ENCODE measurements at regions not wholly inside any gene's neighbourhood (a gene's known extent, or its start where the extent isn't known, plus 50 kb on each side); places are given as distances from the start of the nearest gene placed in this dataset.

DNA sequence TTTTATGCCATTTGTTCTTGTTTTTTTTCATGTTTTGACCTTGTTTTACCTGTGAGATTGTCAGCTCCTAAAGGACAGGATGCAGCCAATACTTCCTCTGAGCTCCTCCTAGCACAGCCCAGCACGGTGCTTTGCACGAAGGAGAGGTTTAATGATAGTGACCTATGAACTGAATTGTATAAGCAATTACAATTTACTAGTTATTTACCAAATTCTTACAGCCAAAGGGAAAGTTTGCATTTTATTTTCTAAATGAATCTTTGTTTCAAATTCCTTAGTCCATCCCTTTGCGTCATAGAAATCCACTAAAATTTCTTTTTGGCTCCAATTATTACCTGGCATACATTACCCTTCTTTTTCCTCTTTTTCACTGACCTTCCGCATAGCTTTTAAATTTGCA, 326.1 kb downstream of the TDRD15 start:
- no peak for DNase-seq (ENCODE audit: low read depth in 1 of 2, low spot score in 1 of 2)
- CTCF ChIA-PET = interaction anchor here (0.6 kb wide), 1 partner anchor 79 kb away, joined by 3 read pairs; no protein-coding TSS in a partner anchor

DNA sequence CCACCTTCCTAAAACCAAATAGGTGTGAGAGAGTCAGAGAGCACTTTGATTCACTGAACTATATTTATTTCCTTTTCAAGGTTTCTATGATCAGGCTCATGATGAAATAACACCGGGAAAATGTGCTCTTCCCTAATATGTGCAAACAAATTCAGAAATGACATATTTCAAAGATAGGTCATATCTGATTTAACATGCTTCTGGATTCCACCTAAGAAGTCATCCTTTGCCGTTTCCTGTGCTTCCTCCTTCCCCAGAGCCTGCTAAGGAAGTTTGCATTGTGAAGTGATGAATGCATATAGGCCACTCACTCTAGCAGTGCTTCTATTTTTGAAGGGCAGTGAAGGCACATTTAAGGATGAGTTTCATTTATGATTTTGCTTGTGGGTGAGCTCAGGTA, 327.6 kb downstream of the TDRD15 start:
- TF ChIP-seq CHD2 (IDR thresholded peaks at IDR 0.05; ENCODE audit: low read length, partially characterized antibody) (no peak), CHD4 (IDR thresholded peaks at IDR 0.05; ENCODE audit: borderline replicate concordance) (no peak), RARB (CRISPR knock-in tag; IDR thresholded peaks at IDR 0.05) (no peak), HOXB13 (CRISPR knock-in tag; IDR thresholded peaks at IDR 0.05; ENCODE audit: low read depth) (no peak), RFX5 (IDR thresholded peaks at IDR 0.05) (no peak), NFE2L2 (conservative IDR thresholded peaks at IDR 0.05; ENCODE audit: low read length) (no peak)
- TF ChIP-seq, protein P1, sequence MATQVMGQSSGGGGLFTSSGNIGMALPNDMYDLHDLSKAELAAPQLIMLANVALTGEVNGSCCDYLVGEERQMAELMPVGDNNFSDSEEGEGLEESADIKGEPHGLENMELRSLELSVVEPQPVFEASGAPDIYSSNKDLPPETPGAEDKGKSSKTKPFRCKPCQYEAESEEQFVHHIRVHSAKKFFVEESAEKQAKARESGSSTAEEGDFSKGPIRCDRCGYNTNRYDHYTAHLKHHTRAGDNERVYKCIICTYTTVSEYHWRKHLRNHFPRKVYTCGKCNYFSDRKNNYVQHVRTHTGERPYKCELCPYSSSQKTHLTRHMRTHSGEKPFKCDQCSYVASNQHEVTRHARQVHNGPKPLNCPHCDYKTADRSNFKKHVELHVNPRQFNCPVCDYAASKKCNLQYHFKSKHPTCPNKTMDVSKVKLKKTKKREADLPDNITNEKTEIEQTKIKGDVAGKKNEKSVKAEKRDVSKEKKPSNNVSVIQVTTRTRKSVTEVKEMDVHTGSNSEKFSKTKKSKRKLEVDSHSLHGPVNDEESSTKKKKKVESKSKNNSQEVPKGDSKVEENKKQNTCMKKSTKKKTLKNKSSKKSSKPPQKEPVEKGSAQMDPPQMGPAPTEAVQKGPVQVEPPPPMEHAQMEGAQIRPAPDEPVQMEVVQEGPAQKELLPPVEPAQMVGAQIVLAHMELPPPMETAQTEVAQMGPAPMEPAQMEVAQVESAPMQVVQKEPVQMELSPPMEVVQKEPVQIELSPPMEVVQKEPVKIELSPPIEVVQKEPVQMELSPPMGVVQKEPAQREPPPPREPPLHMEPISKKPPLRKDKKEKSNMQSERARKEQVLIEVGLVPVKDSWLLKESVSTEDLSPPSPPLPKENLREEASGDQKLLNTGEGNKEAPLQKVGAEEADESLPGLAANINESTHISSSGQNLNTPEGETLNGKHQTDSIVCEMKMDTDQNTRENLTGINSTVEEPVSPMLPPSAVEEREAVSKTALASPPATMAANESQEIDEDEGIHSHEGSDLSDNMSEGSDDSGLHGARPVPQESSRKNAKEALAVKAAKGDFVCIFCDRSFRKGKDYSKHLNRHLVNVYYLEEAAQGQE (IDR thresholded peaks at IDR 0.05) = no peak
- TF ChIP-seq, protein P2, sequence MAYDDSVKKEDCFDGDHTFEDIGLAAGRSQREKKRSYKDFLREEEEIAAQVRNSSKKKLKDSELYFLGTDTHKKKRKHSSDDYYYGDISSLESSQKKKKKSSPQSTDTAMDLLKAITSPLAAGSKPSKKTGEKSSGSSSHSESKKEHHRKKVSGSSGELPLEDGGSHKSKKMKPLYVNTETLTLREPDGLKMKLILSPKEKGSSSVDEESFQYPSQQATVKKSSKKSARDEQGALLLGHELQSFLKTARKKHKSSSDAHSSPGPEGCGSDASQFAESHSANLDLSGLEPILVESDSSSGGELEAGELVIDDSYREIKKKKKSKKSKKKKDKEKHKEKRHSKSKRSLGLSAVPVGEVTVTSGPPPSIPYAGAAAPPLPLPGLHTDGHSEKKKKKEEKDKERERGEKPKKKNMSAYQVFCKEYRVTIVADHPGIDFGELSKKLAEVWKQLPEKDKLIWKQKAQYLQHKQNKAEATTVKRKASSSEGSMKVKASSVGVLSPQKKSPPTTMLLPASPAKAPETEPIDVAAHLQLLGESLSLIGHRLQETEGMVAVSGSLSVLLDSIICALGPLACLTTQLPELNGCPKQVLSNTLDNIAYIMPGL (CRISPR knock-in tag; IDR thresholded peaks at IDR 0.05; ENCODE audit: borderline replicate concordance) = no peak
- ATAC-seq (no peak), DNase-seq (ENCODE audit: low read depth in 1 of 2, low spot score in 1 of 2) (no peak), FAIRE-seq (no peak)
- WGBS (ENCODE audit: missing lambda C conversion rate) = 2% methylated on average over 2 of the region's 2 CpGs
- Histone ChIP-seq H3K4me1 (no peaks in the 10 kb centered on the region), H3K4me3 (no peak overlapping the region), H3K4me2 (no peak overlapping the region), H3K9me3 (no peaks in the 10 kb centered on the region), H3K27ac (no peak overlapping the region)
- POLR2A ChIA-PET = no interaction called here
- CTCF ChIA-PET = no interaction called here

More for the DNA sequence above, 326.1 kb downstream of the TDRD15 start:
- Histone ChIP-seq H3K4me3 (no peak overlapping the region), H3K27ac (no peak overlapping the region), H3K9me3 (no peaks in the 10 kb centered on the region), H3K4me1 (no peaks in the 10 kb centered on the region), H3K4me2 (no peak overlapping the region)
- ATAC-seq (no peak), FAIRE-seq (no peak)
- TF ChIP-seq JUN (IDR thresholded peaks at IDR 0.05) (no peak), HDAC2 (IDR thresholded peaks at IDR 0.05) (no peak), KDM1A (IDR thresholded peaks at IDR 0.05; ENCODE audit: low read depth) (no peak), RCOR1 (IDR thresholded peaks at IDR 0.05; ENCODE audit: low read depth, low read length) (no peak), TP53 (CRISPR knock-in tag; IDR thresholded peaks at IDR 0.05) (no peak), RARB (CRISPR knock-in tag; IDR thresholded peaks at IDR 0.05) (no peak), FOSL2 (IDR thresholded peaks at IDR 0.05) (no peak), FOSL2 (CRISPR knock-in tag; IDR thresholded peaks at IDR 0.05) (no peak), EP300 (IDR thresholded peaks at IDR 0.05) (no peak), ZSCAN20 (CRISPR knock-in tag; IDR thresholded peaks at IDR 0.05) (no peak), ESRRA (IDR thresholded peaks at IDR 0.05; ENCODE audit: borderline replicate concordance, low read length) (no peak), HOXB13 (CRISPR knock-in tag; IDR thresholded peaks at IDR 0.05; ENCODE audit: low read depth) (no peak), PHF8 (IDR thresholded peaks at IDR 0.05; ENCODE audit: borderline replicate concordance, low read depth) (no peak), MAFK (IDR thresholded peaks at IDR 0.05; ENCODE audit: partially characterized antibody) (no peak), CHD2 (IDR thresholded peaks at IDR 0.05; ENCODE audit: low read length, partially characterized antibody) (no peak), HOXA7 (CRISPR knock-in tag; IDR thresholded peaks at IDR 0.05) (no peak), CEBPB (IDR thresholded peaks at IDR 0.05) (no peak)
- TF ChIP-seq, protein P1 (IDR thresholded peaks at IDR 0.05) = no peak
- TF ChIP-seq, protein P3, sequence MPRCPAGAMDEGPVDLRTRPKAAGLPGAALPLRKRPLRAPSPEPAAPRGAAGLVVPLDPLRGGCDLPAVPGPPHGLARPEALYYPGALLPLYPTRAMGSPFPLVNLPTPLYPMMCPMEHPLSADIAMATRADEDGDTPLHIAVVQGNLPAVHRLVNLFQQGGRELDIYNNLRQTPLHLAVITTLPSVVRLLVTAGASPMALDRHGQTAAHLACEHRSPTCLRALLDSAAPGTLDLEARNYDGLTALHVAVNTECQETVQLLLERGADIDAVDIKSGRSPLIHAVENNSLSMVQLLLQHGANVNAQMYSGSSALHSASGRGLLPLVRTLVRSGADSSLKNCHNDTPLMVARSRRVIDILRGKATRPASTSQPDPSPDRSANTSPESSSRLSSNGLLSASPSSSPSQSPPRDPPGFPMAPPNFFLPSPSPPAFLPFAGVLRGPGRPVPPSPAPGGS (IDR thresholded peaks at IDR 0.05) = no peak
- TF ChIP-seq, protein P4, sequence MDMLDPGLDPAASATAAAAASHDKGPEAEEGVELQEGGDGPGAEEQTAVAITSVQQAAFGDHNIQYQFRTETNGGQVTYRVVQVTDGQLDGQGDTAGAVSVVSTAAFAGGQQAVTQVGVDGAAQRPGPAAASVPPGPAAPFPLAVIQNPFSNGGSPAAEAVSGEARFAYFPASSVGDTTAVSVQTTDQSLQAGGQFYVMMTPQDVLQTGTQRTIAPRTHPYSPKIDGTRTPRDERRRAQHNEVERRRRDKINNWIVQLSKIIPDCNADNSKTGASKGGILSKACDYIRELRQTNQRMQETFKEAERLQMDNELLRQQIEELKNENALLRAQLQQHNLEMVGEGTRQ (IDR thresholded peaks at IDR 0.05) = no peak
- TF ChIP-seq, protein P5, sequence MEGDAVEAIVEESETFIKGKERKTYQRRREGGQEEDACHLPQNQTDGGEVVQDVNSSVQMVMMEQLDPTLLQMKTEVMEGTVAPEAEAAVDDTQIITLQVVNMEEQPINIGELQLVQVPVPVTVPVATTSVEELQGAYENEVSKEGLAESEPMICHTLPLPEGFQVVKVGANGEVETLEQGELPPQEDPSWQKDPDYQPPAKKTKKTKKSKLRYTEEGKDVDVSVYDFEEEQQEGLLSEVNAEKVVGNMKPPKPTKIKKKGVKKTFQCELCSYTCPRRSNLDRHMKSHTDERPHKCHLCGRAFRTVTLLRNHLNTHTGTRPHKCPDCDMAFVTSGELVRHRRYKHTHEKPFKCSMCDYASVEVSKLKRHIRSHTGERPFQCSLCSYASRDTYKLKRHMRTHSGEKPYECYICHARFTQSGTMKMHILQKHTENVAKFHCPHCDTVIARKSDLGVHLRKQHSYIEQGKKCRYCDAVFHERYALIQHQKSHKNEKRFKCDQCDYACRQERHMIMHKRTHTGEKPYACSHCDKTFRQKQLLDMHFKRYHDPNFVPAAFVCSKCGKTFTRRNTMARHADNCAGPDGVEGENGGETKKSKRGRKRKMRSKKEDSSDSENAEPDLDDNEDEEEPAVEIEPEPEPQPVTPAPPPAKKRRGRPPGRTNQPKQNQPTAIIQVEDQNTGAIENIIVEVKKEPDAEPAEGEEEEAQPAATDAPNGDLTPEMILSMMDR (IDR thresholded peaks at IDR 0.05) = no peak
- 32% methylated on average over 4 of the region's 4 CpGs for WGBS (ENCODE audit: missing lambda C conversion rate)
- POLR2A ChIA-PET = no interaction called here
